Right ventricle myocardium inferior (tissue), 1 donor: ENCODE measurements at regions not wholly inside any gene's neighbourhood (a gene's known extent, or its start where the extent isn't known, plus 50 kb on each side); places are given as distances from the start of the nearest gene placed in this dataset.

Source experiments
- ATAC-seq: fragments of 200-7000 bp; cut with Tn5 transposase; one replicate; pipeline ENCODE4 v1.9.1; 2020; ENCODE audit warnings: mild to moderate bottlenecking, moderate library complexity
- DNase-seq: peaks from one replicate; pipeline ENCODE4 v3.0.0; 2021; ENCODE audit errors: missing footprints
- intact Hi-C: fragments of 100-400 bp; cut with DNase I; formaldehyde crosslinking; loops from one replicate; pipeline ENCODE4 v1.11.0; 2022
- donor health status: DM: no; HTN: yes; CAD: no; lungs with severe emphysema.

- DNase-seq (no peak), ATAC-seq (no peak)
- intact Hi-C loops: no loop called here
These were observed 415.8 kb upstream of the SEMA3A start for GRCh38 chr7:84610390-84610789.

- intact Hi-C loops: no loop called here
- no peak for ATAC-seq
- DNase-seq: no peak
These were observed 410.7 kb upstream of the SEMA3A start for GRCh38 chr7:84605301-84605700.

- DNase-seq (no peak), ATAC-seq (no peak)
These were observed 409.0 kb upstream of the SEMA3A start for GRCh38 chr7:84603545-84603944.

DNA sequence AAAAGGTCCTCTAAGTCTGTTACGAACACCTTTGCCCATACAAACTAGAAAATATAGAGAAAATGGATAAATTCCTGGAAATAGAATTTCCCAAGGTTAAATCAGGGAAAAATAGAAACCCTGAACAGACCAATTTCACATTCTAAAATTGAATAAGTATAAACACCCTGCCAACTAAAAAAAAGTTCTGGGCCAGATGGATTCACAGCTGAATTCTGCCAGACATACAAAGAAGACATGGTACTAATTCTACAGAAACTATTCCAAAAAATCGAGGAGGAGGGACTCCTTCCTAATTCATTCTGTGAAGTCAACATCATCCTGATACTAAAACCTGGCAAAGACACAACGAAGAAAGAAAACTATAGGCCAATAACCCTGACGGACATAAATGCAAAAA, 400.4 kb upstream of the SEMA3A start:
- intact Hi-C loops: no loop called here
- no peak for ATAC-seq

More at GRCh38 chr7:84603545-84603944, 409.0 kb upstream of the SEMA3A start:
- intact Hi-C loops: no loop called here

GRCh38 chr7:84591897-84592296, 397.3 kb upstream of the SEMA3A start:
- ATAC-seq (no peak), DNase-seq (no peak)
- intact Hi-C loops: no loop called here

More for the DNA sequence above, 400.4 kb upstream of the SEMA3A start:
- no peak for DNase-seq

GRCh38 chr7:84589012-84589411, 394.4 kb upstream of the SEMA3A start:
- DNase-seq (no peak), ATAC-seq (no peak)
- intact Hi-C loops: no loop called here

- ATAC-seq: no peak
- no peak for DNase-seq
- intact Hi-C loops: no loop called here
These were observed 388.7 kb upstream of the SEMA3A start for GRCh38 chr7:84583331-84583730.

DNA sequence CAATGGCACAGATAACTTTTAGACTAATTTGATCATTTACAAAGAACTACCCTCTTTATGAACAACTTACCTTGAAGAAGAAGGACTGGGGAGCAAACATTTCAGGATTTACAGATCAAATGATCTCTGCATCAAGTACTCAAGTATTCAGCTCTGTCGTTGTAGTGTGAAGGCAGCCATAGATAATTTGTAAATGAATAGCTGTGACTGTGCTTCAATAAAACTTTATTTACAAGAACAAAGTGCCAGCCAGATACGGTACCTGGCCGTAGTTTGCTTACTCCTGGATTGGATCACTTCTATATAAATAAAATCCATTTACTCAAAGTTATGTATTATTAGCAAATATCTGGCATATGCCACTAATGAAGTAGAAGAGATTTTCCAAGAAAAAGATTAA, 388.2 kb upstream of the SEMA3A start:
- DNase-seq: no peak
- intact Hi-C loops: no loop called here
- ATAC-seq: no peak

- no peak for ATAC-seq
- intact Hi-C loops: no loop called here
These were observed 384.2 kb upstream of the SEMA3A start for GRCh38 chr7:84578825-84579224.

GRCh38 chr7:84568781-84569180, 374.2 kb upstream of the SEMA3A start:
- no peak for DNase-seq
- intact Hi-C loops: no loop called here
- no peak for ATAC-seq

More at GRCh38 chr7:84578825-84579224, 384.2 kb upstream of the SEMA3A start:
- DNase-seq: no peak

GRCh38 chr7:84565345-84566074, 370.9 kb upstream of the SEMA3A start:
- intact Hi-C loops: no loop called here
- ATAC-seq (no peak), DNase-seq (no peak)

- ATAC-seq (no peak), DNase-seq (no peak)
- intact Hi-C loops: no loop called here
These were observed 359.1 kb upstream of the SEMA3A start for GRCh38 chr7:84553711-84554110.

DNA sequence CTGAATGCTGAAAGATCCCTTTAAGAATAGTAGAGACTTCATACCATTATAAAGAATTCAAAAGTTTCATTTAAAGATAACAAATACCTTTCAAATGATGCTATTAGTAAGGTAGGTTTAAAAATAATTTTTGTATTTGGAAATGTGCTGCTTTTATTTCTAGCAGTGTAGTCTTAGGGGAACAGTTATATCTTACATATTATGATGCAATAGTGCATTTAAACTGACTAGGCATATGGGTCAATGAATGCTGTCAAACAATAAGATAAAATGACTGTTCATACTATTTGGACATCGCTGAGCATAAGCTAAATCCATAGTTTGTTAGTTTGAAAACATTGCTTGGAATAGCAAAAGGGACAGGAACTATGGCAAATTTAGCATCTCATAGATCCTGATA, 354.8 kb upstream of the SEMA3A start:
- intact Hi-C loops: no loop called here
- no peak for DNase-seq
- ATAC-seq: no peak

- intact Hi-C loops: no loop called here
- ATAC-seq: no peak
- DNase-seq: no peak
These were observed 354.1 kb upstream of the SEMA3A start for GRCh38 chr7:84548366-84549365.

DNA sequence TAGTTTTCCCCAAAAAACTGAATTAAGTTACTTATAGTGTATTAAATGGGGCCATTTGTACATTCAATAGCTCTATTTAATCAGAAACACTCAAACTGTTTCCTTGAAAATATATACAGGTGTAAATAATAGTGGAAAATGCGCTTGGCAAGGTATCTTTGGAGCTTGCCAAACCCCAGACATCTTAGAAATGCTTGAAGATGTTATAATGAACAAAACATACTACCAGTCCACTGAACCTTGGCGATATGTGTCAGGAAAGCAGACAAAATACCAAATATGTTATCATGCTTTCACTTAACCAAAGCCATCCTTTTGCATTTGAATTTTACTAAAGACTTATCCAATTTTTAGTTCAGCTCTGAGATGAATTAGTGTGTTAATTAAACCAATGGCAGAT, 352.7 kb upstream of the SEMA3A start:
- DNase-seq: no peak
- intact Hi-C loops: no loop called here
- ATAC-seq: no peak

DNA sequence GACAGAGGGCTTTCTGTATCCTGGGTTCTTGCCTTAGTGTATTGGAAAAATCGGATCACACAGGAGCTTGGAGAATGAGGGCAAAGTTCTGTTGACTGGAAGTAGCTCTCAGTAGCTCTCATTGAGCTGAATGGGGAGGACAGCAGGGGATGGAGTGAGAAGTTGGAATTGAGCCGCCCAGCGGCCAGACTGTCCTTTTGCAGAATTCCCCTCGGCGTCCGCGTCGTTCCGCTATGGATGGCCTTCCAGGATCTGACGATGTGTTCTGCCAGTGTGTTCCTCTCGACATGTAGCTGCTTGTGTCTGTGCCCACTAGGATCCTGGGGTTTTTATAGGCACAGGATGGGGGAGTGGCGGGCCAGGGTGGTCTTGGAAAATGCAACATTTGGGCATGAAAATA, 351.8 kb upstream of the SEMA3A start:
- DNase-seq: no peak
- intact Hi-C loops: no loop called here
- ATAC-seq: no peak

DNA sequence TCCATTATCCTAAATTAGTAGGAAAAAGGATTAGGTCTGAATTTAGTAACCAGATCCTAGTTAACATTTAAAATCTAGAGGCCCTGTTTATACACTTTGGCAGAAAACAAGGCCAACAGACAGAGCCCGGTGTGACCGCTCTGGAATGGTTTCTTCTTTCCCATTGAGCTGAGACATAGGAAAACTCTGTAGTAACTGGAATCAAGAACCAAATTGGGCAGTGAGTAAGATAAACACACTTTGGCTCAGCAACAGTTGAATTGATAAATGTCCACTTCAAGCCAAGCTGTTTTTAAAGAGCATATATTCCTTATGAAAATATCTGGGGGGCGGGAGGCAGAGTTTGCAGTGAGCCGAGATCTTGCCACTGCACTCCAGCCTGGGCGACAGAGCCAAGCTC, 343.7 kb upstream of the SEMA3A start:
- intact Hi-C loops: no loop called here
- DNase-seq (no peak), ATAC-seq (no peak)

GRCh38 chr7:84536271-84536870, 341.8 kb upstream of the SEMA3A start:
- DNase-seq (no peak), ATAC-seq (no peak)
- intact Hi-C loops: no loop called here

DNA sequence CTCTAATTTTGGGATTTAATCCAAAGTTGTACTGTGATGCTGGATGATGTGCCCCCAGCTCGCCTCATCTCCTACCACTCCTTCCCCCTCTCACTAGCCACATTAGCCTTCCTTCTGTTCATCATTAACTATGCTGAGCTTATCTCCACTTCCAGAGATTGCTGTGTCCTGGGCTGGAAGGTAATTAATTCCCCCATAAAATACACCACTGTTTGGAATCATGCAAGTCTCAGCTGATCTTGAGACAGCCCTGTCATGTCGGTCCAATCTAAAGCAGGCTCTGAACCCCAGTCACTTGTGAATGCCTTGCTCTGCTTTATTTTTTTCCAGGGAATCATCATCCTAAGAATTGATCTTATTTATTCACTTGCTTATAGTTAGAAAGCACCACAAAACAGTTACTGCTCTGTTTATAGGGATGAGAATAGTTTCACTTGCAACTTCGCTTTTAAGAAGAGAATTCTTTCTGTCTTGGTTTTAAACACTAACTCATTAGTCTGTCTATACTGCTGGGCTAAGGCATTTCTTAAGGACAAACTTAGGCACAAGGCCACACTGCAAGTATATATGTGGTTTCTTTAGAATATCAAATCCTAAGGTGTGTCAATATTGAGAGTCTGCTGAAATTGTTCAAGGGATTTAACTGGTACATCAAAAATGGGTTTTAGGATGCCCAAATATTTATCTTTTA, 341.1 kb upstream of the SEMA3A start:
- no peak for DNase-seq
- no peak for ATAC-seq
- intact Hi-C loops: no loop called here
